Ovary (tissue), 3 donors: ENCODE measurements at regions not wholly inside any gene's neighbourhood (a gene's known extent, or its start where the extent isn't known, plus 50 kb on each side); places are given as distances from the start of the nearest gene placed in this dataset.

Experiments
- CTCF ChIP-seq, 3 donors: fragments of 450-650 bp in 2 of 3; fragments of 200-600 bp in 1 of 3; IDR thresholded peaks; one replicate each; pipeline versions ENCODE4 v1.5.1 to v1.8.0; 2016 to 2022; ENCODE audit warnings: antibody characterized with exemption in 3 of 3, mild to moderate bottlenecking in 1 of 3
- POLR2A ChIP-seq: fragments of 450-650 bp; IDR thresholded peaks from one replicate; pipeline ENCODE4 v1.6.1; 2017; ENCODE audit warnings: antibody characterized with exemption, mild to moderate bottlenecking, moderate library complexity
- donor health status: DM: no; HTN: no; CAD: no.

DNA sequence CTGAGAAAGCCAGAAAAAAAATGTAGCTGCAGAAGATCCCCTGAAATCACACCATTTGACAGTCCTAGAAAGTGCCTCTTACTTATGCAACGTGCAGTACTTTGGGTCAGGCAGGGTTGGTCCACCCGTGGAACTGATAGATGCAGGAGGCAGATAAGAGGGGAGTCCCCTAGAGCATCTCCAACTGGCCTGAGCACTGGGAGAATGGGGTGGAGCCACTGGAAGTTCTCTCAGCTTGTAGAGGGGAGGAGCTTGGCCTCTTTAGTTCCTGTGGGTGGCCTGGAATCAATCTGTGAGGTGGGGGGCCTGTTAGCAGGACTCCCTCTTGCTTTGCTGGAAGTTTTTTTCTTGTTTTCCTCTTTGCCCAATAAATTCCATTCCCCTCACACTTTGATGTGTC, 335.7 kb upstream of the NCAM2 start:
- TF ChIP-seq POLR2A (no peak), CTCF (IDR thresholded peaks at IDR 0.05) (no peak)
